Inferior parietal cortex (tissue), 1 donor: ENCODE measurements at regions not wholly inside any gene's neighbourhood (a gene's known extent, or its start where the extent isn't known, plus 50 kb on each side); places are given as distances from the start of the nearest gene placed in this dataset.

Source experiments
- DNase-seq: peaks from one replicate; pipeline ENCODE4 v3.0.0-alpha.2; 2016; ENCODE audit errors: extremely low spot score

- no peak for DNase-seq
Measured at GRCh38 chr9:18071651-18072060, 402.3 kb upstream of the ADAMTSL1 start.

DNA sequence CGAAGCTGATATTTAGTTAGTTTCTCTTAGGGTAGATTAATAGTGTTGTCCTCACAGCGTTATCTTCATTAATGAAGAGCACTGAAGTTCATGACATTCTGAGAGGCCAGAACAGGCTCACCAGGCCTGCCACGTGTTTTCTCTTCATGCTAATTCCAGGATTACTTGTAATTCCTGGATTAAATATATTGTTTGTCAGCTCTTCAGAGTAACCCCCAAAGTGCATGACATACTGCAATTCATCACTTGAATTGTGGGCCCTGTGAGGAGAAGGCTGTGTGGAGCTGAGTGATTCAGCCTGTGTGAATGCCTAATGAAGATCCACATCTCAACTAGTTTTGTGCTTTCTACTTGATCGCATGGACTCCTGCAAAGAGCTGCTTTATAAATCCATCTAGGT, 401.0 kb upstream of the ADAMTSL1 start:
- no peak for DNase-seq

GRCh38 chr9:18074041-18074440, 399.9 kb upstream of the ADAMTSL1 start:
- no peak for DNase-seq

DNA sequence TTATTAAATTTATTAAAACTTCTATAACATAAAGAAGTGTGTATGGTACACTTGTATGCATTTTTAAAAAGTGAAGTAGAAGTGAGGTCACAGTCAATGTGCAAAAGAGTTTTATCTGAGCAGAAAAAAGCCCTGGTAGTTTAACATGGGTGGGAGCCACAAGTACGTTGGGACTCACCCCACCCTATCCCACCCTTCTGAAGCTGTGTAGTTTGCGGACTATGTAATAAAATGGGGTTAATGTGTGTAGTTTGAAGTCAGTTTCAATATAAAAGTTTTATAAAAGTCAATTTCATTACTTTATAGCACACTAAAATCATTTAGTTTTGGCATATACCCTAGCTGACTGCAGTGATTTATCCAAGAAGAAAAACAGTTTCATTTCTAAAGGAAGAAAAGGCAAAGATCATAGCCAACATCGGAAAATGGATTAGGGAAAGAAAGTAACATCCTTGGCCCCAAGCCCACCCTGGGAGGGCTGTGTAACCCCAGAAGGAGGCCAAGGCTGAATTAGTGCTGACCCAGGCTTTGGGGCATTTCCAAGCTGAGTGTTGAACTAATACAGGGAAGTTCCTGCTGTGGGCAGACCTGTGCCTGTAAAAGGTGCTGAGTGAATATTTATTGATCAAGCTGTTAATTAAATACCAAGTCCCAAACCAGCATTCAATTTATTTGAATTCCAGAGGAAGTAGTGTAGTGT, 398.6 kb upstream of the ADAMTSL1 start:
- DNase-seq = no peak

GRCh38 chr9:18077941-18078678, 395.8 kb upstream of the ADAMTSL1 start:
- no peak for DNase-seq

DNA sequence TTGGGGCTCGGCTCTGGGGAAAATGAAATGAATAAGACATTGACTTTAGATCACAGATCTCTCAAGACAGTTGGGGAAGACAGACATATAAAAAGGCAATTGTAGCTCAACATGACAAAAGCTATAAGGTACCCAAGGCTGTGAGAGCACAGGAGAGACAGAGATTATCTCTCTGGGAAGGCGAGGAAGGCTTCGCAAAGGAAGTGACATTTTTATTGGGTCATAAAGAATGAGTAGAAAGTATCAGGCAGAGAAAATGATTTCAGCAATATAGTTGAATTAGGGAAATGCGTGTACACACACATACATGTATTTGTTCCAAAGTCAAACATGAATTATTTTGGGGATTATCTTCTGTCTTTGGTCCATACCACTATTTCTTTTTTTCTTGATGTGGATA, 381.8 kb upstream of the ADAMTSL1 start:
- DNase-seq = no peak

- DNase-seq = no peak
Measured at GRCh38 chr9:18106006-18106560, 367.9 kb upstream of the ADAMTSL1 start.

DNA sequence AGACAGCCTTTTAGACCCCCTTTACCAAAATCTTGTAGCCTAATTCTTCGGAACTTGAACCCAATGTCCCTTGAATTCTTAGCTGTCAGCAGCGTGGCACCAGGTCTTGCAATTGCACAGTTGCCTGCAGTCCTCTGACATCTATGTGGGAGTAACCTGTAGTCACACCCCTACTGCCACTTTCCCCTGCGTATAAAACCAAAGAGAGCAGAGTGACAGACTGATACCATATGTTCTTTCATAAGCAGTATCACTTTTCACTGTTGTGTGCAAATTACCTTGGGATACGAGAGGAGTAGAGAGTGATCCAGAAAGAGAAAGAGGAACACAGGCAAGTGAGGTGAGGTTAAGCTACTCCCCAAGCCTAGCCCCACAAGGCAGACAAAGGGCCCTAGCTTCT, 364.3 kb upstream of the ADAMTSL1 start:
- no peak for DNase-seq

DNA sequence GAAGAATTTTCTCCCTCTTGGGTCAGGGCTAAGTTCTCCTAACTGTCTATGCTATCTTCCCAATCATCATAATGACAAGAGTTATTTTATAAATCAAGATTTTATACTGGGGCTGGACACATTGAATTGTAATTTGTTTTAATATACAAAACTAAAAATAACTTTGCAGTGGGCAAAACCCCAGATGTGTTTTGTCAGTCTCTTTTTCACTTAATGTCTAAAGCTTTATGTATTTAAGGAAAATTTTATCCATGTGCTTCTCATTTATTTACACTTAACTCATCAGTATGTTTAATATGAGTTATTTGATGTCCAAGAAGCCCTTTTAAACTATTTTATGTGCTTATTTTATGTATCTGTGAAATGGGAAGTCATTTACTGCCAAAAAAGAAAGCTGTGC, 362.8 kb upstream of the ADAMTSL1 start:
- DNase-seq = no peak

DNA sequence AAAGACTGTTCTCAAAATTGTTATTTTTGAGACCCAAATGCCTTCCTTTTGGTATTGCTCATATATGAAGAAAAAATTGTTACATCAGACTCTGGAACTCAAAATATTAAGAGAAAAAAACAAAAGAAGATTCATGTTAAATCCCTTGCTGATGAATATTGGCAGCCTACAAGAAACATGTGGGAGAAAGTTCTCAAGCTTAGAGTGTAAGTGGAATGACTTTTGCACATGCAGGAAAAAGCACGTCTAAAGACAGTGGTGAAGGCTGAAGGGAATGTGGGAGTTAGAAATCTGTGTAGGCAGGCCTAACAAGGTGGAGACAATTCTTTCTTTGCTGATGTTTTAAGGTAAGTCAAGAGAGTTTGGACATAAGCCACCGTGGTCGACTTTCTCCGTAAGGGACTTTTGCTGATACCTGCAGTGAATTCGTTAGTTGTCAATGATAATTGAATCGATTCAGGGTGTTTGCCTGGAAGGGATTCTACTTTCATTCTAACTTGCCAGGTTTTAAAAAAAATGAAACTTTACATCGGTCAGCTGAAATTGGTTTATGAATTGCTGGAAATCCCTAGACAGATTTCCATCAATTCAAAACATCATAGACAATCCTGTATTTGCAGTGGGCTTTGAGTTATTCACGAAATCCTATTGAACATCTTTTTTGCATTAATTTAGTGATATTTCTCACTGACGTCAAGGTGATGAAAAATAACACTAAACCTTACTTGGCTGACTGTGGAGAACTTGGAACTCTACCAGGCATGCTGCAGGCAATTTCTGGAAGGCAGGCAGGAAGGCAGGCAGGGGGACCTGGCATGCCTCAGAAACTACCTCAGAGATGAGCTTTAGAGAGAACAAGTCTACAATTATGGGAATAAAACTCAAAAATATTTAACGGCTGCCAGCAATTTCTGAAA, 359.1 kb upstream of the ADAMTSL1 start:
- no peak for DNase-seq

GRCh38 chr9:18118268-18118667, 355.7 kb upstream of the ADAMTSL1 start:
- no peak for DNase-seq

DNA sequence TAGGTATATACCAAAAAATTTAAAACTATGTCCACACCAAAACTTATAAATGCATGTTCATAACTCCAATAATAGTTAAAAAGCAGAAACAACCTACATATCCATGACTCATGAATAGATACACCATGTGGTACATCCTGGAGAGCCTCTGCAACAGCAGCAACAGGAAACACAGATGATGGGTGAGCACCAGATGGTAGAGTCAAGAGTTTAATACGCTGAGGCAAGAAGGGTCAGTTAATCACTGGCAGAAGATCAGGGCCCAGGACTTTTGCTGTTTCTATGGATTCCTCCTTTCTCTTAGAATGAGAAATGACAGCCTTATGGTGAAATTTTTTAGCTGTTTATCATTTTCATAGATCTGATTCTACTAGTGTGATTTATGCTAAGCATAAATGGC, 351.8 kb upstream of the ADAMTSL1 start:
- DNase-seq = no peak

DNA sequence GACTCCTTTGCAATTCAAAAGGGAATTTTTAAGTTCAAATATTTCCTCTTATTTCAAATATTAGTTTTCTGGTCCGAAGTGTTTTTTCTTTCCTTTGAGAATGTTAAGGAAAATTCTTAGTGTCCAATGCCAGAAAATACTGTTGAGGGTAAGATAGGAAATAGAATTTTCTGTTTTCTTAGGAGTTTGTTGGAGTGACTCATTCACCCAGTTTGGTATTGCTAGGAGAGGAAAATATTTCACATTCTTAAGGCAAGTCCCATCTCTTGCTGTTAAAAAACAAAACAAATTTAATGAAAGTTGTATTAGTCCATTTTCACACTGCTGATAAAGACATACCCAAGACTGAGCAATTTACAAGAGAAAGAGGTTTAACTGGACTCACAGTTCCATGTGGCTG, 349.2 kb upstream of the ADAMTSL1 start:
- DNase-seq = no peak

DNA sequence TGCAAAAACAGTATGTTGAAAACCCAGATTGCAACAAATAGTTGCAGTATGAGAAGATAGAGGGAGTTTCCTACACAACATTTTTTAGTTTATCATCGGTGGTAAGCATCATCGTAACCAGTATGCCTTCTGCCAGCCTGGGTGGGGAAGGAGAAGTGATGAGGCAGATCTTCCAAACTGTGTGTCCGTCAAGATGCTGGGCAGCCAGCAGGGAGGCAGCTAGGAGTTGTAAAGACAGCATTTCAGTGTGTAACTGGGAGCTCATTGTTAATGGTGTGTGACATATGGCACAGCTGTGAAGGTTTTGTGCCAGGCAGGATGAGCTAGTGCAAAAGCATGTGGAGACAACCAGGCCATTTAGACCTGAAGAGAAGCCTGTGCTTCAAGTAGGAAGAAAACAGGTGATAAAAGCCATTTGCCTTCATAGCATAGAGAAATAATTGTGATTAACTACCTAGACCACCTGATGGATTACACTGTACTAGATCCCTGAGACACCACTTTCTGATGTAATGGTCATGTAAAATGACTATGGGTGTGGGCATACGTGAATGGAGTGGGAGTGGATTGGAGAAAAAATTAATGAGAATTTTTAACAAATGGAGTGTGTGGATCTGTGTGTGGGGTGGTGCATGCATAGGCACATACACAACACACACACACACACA, 347.0 kb upstream of the ADAMTSL1 start:
- DNase-seq = no peak

GRCh38 chr9:18127499-18127875, 346.5 kb upstream of the ADAMTSL1 start:
- DNase-seq = no peak

DNA sequence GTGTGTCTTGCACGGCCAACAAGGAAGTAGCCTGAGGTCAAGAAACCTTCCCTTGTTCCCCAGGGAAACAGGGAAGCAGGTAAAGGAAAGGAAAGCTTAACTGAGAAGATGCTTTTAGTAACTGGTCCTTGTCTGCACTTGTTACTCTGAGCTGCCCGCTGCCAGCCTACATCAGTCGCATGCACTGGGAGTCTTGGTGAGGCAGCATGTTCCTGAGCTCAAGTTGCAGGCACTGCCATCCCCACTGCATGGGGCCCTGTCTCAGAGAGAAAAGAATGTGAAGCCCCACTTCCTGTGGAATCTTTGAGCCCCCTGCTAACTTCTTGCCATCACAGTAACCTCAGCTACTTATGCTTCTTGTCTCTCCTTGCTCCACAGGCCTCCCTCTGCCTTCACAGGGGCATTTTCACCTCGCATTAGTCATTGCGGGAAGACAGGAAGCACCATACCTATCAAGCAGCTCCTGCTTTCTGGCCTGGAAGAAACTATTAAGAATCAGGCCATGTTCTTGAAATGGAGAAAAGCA, 344.1 kb upstream of the ADAMTSL1 start:
- no peak for DNase-seq

DNA sequence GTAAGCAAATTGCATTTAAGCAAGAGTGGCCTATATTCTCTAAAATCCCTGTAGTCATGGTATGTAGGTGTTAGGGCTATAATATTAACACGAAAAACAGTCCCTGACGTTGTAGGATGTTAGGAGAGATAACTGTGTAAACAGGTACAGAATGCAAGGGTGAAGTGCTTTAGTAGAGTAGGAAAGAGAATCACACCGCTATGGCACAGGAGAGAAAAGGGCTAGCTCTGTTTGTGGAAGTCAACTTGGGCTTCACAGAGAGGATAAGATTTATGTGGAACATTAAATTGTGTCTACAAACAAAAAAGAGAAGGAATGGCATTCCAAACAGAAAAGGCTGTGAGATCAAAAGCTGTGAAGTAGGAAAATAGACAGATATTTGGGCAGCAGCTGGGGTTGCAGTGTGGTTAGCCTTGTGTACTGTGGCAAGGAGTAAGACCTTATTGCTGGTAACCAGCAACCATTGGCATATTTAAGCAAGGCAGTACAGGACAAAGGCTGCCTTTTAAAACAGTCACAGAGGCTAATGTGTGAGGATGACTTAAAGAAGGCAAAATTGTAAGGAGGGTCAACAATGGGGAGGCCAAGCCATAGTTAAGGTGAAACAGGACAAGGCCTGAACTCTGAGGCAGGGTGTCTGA, 337.5 kb upstream of the ADAMTSL1 start:
- no peak for DNase-seq

GRCh38 chr9:18137815-18138214, 336.1 kb upstream of the ADAMTSL1 start:
- DNase-seq = no peak

DNA sequence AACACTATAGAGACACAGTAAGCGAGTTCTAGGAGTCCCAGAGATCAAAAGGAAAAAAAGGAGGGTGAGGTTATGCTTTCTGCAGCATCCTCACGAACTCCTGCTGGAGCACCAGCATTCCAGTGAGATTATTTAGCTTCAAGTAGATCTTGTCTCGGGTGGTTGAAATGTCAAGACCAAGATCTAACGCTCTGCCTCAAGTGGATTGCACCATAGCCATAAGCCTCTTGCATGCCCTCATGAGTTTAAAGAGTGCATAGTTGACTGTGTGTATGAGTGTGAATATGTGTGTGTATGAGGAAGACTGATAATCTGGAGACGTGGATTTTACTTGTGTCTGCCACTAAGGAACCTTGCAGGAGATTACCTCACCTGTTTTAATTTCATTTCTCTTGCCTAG, 335.3 kb upstream of the ADAMTSL1 start:
- DNase-seq = no peak

GRCh38 chr9:18141681-18142080, 332.3 kb upstream of the ADAMTSL1 start:
- no peak for DNase-seq
